Sigmoid colon (tissue), 4 donors: ENCODE measurements at regions not wholly inside any gene's neighbourhood (a gene's known extent, or its start where the extent isn't known, plus 50 kb on each side); places are given as distances from the start of the nearest gene placed in this dataset.

Experiments used
- CTCF ChIP-seq, 4 experiments: fragments of 450-650 bp in 3 of 4; fragments of 200-600 bp in 1 of 4; IDR thresholded peaks; one replicate each; pipeline ENCODE4 v1.5.1; 2016 to 2019; ENCODE audit warnings: antibody characterized with exemption in 4 of 4, mild to moderate bottlenecking in 3 of 4, moderate library complexity in 2 of 4
- EP300 ChIP-seq, 4 donors: sonication (generic); formaldehyde crosslinking; IDR thresholded peaks; one replicate each; pipeline ENCODE4 v1.6.1; 2017; ENCODE audit warnings: antibody characterized with exemption in 4 of 4
- POLR2A ChIP-seq, 2 donors: fragments of 450-650 bp; IDR thresholded peaks; one replicate each; pipeline ENCODE4 v1.6.1; 2016; ENCODE audit warnings: antibody characterized with exemption in 2 of 2, mild to moderate bottlenecking in 2 of 2, moderate library complexity in 2 of 2

DNA sequence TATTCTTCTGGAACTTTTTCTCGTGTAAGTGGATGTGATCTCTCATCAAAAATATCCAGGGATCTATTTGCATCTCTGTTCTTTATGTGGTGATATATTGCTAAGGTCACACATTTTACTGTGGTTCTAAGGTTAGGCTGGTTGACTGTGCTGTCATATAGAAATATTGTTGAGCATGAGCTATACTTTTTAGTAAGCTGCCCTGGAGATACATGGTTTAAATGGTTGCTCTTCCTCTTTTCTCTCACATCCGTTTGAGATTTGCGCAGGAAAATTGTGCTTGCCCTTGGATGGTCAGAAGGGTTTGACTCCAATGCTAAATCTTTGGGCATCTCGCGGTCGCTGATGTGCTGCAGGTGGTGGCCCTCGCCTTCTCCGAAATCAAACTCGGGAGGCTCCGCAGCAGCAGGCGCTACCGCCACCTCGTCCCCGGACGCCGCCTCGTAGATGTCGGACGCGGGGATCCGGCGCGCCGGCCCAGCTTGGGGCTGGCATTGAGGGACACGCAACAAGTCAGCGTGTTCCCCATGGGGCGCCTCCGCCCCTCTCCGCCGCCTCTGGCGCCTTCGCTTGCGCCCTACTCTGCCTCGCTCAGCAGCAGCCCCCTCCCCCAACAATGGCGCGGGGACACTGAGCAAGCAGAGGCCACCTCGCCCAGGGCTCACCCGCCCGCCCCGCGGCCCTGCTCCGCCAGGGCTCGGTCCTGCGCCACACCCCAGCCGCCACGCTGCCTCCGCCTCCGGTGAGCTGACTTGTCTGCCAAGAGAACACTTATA is 154.5 kb downstream of the MSN start:
- no peak for TF ChIP-seq CTCF (IDR thresholded peaks at IDR 0.05)
- TF ChIP-seq EP300 (IDR thresholded peaks at IDR 0.05), result no peak
- no peak for TF ChIP-seq POLR2A (IDR thresholded peaks at IDR 0.05)
